H1 (cell line): ENCODE measurements at regions not wholly inside any gene's neighbourhood (a gene's known extent, or its start where the extent isn't known, plus 50 kb on each side); places are given as distances from the start of the nearest gene placed in this dataset.

Experiments
- HDAC2 ChIP-seq, 2 experiments: fragments of 300-600 bp in 1 of 2; sonication (generic) in 1 of 2; IDR thresholded peaks; 2 replicates each; pipeline ENCODE4 v1.6.1; 2011 to 2012; ENCODE audit warnings: low read depth in 2 of 2, low read length in 2 of 2, mild to moderate bottlenecking in 2 of 2, moderate library complexity in 2 of 2, borderline replicate concordance in 1 of 2, inconsistent platforms in 1 of 2
- KDM5A ChIP-seq: fragments of 200-600 bp; IDR thresholded peaks from 2 replicates; pipeline ENCODE4 v1.7.1; 2012; ENCODE audit warnings: mild to moderate bottlenecking, low read length, inconsistent platforms, mixed read lengths
- RFX5 ChIP-seq: IDR thresholded peaks from 2 replicates; pipeline ENCODE4 v1.6.1; 2011; ENCODE audit warnings: low read depth, low read length, improper control_type of control experiment, borderline replicate concordance
- SAP30 ChIP-seq: fragments of 300-600 bp; sonication (generic); IDR thresholded peaks from 2 replicates; pipeline ENCODE4 v1.7.1; 2012; ENCODE audit warnings: low read length, moderate library complexity, mild to moderate bottlenecking, inconsistent platforms; ENCODE audit not compliant: insufficient read depth, insufficient replicate concordance

DNA sequence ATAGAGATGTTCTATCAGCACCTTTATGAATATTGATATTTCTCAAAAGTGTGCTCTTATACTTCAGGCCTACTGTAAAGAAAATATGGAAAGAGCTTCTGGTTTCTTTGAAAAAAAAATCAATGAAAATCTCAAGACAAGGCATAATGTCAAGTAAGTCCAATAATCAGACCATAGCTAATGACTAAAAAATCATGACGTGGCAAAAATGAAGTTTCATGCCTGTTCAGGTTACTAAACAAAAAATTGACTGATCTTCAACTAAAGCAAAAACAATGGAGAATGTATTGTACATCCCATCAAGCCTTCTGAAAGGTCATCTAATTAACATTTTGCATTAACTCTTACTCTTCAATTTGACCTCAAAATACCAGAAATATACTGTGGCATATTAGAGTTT is 824.4 kb downstream of the EPHA4 start (continued):
- TF ChIP-seq SAP30 (no peak), RFX5 (no peak), HDAC2 (IDR thresholded peaks at IDR 0.05; ENCODE audit: borderline replicate concordance in 1 of 2, low read depth in 2 of 2, low read length in 2 of 2) (no peak), KDM5A (no peak)
- TF ChIP-seq, all 59 proteins: peak for 0
